Epidermal melanocyte (primary cell): ENCODE measurements at regions not wholly inside any gene's neighbourhood (a gene's known extent, or its start where the extent isn't known, plus 50 kb on each side); places are given as distances from the start of the nearest gene placed in this dataset.

ENCODE experiments used
- DNase-seq: peaks from one replicate; pipeline ENCODE4 v3.0.0; 2011; ENCODE audit warnings: low spot score; ENCODE audit not compliant: insufficient read length

DNA sequence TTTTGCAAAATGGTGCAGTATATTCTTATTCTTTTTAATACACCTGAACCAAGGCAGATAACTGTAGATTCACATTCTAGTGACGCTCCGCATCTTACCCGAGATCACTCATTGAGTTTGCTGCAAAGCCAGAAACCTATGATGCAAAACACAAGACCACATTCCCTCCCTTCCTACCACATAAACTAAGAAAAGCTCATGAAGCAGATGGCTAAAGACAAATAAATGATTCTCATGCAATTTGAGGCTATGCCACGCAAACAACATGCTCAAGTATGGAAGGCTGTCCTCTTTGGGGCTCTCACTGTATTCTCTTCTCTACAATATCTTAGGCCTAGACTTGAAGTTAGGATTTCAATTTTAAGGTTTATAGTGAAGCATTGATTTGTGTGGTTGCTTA, 95.0 kb upstream of the BMPER start:
- no peak for DNase-seq

DNA sequence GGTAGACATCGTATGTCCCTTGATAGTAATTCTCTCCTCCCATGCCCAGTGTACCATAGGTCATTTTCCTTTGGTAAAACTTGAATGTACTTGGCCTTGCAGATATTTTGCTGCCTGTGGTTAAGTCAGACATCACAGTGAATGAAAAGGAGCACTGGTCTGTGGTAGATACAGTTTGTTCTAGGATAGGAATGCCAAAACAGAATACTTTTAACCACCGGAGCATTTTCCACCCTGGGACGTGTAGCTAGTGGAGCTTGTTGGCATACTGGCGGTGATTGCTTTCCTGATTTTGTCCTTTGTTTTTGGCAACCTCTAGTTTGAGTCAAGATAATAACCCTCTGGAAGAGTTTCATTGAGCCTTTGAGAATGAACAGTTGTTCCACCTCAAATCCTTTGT, 92.0 kb upstream of the BMPER start:
- no peak for DNase-seq

DNA sequence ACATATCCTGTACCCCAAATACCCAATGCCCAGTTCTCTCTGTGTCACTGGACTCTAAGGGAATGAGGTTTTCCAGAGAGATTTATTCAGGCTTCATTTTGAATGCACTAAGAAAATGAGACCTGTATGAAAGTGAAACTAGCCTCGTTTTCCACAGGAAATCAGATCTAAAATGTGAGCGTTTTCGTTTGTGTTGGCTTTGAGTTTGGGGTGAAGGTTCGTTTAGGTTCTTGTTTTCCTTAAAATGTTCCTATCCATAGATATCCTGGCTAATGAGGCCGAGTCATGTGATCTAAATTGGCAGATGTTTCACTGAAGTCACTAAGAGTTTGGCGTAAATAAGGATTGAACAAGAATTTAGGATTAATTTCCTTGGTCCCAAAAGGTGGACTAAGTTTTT, 90.9 kb upstream of the BMPER start:
- no peak for DNase-seq

- DNase-seq: no peak
These were observed 90.4 kb upstream of the BMPER start for GRCh38 chr7:33814936-33815335.

GRCh38 chr7:33815336-33815735, 90.0 kb upstream of the BMPER start:
- no peak for DNase-seq

DNA sequence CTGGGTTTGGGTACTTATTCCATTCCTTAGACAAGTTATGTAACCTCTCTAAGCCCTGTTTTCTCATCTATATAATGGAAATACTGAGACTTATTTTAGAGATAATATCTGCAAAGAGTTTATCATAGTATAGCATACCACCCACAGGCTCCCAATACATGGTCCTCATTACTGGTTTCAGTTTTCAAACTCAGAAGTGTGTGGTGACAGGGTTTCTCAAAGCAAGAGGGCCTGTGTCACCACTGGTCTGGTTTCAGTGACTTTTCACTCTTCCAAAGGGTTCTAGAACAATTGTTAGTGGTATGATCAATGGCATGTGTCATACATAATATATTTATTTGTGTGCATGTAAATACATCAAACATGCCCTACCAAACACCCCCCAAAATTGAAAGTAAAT, 89.2 kb upstream of the BMPER start:
- DNase-seq: no peak

DNA sequence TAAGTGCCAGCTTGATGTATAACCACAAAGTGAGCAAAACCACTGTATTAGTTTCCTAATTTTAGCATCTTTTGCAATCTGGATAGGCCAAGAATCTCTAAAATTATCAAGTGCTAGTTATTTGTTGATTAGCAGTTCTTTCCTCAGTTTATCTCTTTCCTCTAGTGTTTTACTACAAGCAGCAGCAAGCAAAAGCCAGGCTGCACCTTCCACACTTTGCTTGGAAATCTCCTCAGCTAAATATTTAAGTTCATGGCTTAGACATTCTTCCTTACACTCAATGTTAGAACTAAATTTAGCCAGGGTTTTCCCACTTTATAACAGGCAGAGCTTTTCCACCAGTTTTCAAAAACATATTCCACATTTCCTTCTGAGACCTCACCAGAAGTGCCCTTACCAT, 85.7 kb upstream of the BMPER start:
- no peak for DNase-seq

DNA sequence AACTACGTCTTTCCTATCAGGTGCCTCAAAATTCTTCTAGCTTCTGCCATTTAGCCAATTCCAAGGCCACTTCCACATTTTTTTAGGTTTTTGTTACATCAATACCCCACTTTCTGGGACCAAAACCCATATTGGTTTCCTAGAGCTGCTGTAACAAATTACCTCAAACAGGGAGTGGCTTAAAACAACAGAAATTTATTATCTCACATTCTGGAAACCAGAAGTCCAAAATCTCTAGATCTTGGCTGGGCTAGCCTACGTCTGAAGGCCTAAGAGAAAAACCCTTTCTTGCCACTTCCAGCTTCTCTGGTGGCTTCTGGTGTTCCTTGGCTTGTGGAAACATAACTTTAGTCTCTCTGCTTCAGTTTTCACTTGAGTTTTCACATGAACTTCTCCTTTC, 85.1 kb upstream of the BMPER start:
- DNase-seq: no peak

- DNase-seq: no peak
These were observed 83.4 kb upstream of the BMPER start for GRCh38 chr7:33821970-33822369.

DNA sequence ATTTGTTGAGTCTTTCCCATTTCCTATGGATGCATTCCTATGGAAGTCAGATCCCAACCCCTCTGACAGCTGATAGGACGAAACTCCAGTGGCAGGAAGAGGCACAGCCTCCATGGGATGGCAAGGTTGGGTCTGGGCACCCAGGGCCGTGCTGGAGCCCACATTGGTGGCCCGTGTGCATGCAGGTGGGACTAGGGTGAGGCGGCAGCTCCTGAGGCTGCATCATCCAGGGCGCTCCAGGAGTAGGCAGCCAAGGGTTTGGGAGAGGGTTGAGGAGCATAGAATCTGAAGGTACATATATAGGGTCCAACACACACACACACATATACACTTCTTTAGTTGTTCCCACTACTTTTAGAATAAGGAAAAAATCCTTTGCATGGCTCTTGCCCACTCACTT, 81.4 kb upstream of the BMPER start:
- DNase-seq: no peak

- DNase-seq: no peak
These were observed 80.4 kb upstream of the BMPER start for GRCh38 chr7:33824911-33825459.

GRCh38 chr7:33825644-33826043, 79.7 kb upstream of the BMPER start:
- DNase-seq: no peak

GRCh38 chr7:33829536-33829935, 75.8 kb upstream of the BMPER start:
- DNase-seq: no peak

DNA sequence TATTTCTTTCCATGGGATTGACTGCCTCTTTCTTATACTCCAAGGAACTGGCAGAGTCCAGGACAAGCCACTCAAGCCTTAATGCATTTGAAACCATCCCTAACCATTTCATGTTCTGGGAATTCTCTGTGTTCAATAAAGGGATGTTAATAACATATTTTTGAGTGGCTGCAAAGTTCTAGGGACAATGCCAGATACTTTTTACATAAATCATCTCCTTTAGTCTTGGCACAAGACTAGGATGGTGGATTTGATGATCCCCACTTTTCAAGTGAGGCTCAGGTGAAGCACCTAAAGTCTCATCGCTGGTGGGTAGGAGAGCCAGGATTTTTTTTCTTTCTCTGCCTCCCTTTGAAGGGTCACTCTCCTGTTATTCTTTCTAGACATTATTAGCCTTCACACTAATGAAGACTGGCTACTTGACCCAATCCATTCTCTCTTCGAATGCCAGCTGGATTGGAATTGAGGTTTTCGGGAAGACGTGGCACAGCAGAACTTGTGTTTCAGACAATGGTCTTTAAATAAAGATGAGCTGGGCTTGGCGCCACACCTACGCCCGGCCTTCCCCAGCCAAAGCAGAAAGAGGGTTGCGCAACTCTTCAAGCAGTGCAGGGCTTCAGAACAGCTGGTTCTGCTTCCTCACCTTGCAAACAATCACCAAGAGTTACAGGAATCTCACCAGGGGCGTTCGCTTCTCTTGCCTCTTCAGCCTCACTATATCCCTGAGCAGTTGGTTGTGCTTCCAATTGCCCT, 73.8 kb upstream of the BMPER start:
- no peak for DNase-seq

GRCh38 chr7:33832271-33832721, 73.0 kb upstream of the BMPER start:
- no peak for DNase-seq

DNA sequence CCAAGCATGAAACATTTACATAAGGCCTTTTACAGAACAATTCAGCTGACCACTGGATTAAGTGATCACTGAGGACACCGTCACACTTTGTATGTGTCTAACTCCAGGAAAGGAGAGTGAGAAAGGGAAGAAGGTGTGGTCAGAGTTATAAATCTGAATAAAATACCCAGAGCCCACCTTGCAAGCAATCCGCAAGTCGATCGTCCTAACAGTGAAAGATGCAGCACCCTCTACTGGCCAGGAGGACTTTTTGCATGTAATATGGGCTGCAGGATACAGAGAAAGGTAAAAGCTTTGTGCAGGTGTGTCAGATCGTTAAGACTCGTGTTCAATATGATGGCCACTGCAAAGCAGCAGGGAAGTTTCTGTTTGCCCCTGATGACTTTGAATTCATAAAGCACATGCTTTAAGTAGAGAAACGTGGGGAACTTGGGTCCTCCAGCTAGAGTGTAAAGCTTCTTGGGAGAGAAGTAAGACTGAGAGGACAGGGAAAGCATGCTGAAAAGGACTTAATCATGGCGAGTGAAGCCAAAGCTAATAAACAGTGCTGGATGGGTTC, 68.5 kb upstream of the BMPER start:
- DNase-seq: no peak

- DNase-seq: no peak
These were observed 67.9 kb upstream of the BMPER start for GRCh38 chr7:33837356-33837851.

DNA sequence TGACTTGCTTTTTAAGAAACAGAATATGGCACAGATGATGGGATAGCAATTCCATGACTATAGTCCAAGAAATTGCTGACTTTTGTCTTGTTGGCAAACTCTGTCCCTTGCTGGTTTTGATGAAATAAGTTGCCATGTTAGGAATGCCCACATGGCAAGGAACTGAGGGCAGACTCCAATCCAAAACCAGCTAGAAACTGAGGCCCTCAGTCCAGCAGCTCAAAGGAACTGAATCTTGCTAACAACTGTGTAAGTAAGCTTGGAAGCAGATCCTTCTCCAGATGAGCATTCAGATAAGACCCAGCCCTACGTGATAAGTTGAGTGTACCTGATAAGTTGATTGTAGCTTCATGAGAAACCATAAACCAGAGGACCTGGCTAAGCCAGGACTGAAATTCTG, 64.3 kb upstream of the BMPER start:
- no peak for DNase-seq

GRCh38 chr7:33841705-33842129, 63.6 kb upstream of the BMPER start:
- no peak for DNase-seq

GRCh38 chr7:33842150-33842549, 63.2 kb upstream of the BMPER start:
- DNase-seq: no peak

- no peak for DNase-seq
These were observed 59.3 kb upstream of the BMPER start for GRCh38 chr7:33845991-33846509.

- no peak for DNase-seq
These were observed 56.3 kb upstream of the BMPER start for GRCh38 chr7:33849004-33849403.
